ENCODE measurements at regions not wholly inside any gene's neighbourhood (a gene's known extent, or its start where the extent isn't known, plus 50 kb on each side); places are given as distances from the start of the nearest gene placed in this dataset.
A peak's percentile ranks its signal among the peaks of the same experiment; 100 is the strongest.
"Not testable (repeated sequence)": the region's sequence is repeated elsewhere in the genome, so short reads cannot be mapped to it uniquely, and the experiment has no call there.

GRCh38 chr4:186999686-187000085 lies 276.0 kb upstream of the FAT1 start:
- no peak for DNase-seq

DNA sequence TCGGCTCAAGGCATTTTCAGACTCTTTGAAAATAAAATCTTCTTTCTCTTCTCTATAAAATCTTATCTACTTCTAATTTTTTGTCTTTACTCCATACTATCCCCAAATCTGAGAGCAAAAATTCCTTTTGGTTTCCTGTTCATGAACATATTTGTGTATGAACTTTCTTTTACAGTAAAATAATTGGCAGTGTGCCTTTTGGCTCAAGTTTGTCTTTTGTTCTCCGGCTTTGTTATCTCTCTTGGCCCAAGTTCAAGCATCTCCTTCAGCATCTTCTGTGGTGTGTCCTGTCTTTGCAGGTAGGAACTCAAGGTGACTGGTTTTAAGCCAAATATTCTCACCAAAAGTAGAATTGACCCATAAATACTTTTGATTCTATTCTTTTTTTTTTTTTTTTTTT lies 276.6 kb upstream of the FAT1 start:
- DNase-seq, result no peak

DNA sequence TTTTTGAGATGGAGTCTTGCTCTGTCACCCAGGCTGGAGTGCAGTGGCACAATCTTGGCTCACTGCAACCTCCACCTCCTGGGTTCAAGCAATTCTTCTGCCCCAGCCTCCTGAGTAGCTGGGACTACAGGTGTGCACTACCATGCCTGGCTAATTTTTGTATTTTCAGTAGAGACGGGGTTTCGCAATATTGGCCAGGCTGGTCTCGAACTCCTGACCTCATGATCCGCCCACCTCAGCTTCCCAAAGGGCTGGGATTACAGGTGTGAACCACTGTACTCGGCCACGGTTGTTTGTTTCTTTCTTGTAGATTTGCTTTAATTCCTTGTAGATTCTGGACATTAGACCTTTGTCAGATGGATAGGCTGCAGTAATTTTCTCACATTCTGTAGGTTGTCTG lies 278.5 kb upstream of the FAT1 start:
- not testable (repeated sequence) for DNase-seq

DNA sequence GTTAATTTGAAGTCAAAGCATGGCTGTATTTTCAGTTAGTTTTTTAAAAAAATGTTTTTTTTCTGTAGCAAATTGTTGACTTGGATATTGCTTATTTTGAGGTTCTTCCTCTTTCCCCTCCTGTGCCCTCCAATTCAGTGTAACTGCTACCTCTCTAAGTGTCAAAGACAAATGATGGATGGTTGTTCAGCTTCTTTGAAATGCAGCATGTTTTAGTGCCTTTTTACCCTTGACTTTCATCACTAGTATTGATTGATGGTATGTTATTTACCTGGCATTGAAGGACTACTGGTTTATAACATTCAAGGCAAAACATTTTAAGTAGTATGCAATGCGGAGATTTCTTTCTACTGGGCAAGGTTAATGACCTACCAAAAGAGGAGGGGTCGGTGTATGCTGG lies 281.0 kb upstream of the FAT1 start:
- no peak for DNase-seq

GRCh38 chr4:187006189-187006618 lies 282.5 kb upstream of the FAT1 start:
- DNase-seq, result no peak

GRCh38 chr4:187010052-187010451 lies 286.4 kb upstream of the FAT1 start:
- no peak for DNase-seq

DNA sequence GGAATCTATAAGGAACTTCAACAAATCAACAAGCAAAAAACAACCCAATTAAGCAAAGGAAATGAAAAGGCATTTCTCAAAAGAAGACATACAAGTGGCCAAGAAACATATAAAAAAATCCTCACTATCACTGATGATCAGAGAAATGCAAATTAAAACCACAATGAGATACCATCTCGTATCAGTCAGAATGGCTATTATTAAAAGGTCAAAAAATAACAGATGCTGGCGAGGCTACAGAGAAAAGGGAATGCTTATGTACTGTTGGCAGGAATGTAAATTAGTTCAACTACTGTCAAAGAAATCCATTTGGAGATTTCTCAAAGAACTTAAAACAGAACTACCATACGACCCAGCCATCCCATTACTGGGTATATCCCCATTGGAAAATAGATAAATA lies 292.4 kb upstream of the FAT1 start:
- no peak for DNase-seq

DNA sequence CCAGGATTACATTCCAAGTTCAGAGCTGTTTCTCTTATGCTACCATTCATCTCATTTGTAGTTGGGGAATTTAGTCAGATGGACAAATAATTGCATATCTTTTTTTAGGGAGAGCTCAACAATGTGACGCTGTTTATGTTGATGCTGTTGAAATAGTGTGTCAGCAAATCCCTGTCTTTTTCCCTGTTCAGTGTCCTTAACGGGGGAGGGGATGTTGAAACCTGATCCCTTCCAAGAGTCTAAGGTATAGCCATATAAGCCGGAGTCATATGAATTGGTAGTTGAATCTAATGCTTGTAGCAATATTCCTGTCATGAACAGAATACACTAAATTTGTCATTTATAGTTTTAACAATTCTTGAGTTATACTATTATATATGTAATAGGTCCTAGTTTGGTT lies 293.5 kb upstream of the FAT1 start:
- DNase-seq, result peak; percentile 21

DNA sequence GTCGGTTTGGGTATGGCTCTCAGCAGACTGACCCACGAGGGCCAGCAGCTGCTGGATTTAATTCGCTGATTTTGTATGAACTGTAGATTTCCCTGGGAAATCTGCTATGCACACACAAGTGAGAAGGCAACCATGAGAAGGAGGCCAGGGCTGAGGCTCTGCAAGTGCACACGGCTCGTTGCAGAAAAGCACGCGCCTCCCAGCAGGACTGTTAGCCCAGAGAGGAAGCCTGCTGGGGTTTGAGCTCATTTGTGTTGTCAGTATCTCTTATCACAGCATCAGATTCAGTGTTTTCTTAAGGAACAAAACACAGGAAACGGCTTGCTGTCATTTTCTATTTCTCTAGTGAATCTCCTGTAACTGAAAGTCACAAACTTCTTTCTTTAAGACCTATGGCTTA lies 296.2 kb upstream of the FAT1 start:
- DNase-seq, result no peak

DNA sequence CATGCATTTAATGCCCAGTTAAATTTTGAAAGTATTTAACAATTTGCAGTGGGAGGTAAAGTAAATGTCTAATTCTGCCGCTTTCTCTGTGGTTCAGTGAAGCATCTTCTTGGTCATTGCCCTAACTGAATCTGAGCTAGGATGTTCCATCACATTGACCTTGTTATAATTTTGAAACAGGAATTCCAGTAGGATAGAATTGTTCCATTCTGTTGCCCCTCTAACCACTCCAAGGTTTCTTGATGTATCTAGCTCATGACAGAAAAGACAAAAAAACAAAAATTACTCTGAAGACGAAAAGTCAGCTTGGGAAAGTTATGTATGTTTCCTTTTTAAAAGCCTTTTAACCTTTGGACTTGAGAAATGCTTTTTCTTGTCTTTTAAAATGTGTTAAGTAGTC lies 297.0 kb upstream of the FAT1 start:
- DNase-seq, result no peak

- no peak for DNase-seq
Measured at GRCh38 chr4:187021436-187022205, 298.0 kb upstream of the FAT1 start.

DNA sequence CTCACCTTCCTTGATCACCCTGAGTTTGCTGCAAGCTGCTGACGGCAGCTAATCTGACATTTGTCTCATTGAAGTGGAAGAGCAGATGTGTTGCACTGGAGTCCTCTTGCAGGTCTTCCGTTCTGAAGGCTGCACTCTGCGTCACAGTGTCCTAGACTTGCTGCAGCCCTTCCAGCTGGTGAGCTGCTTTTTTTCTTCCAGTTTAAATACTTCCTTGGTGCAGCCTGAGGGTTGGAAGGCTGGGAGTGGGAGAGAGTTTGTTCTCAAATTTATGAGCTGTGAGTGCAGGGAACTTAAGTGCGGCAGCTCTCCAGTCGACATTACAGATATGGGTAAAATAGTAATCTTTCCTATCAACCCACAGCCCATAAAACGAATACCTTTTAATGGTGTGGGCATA lies 303.6 kb upstream of the FAT1 start:
- DNase-seq, result no peak

DNA sequence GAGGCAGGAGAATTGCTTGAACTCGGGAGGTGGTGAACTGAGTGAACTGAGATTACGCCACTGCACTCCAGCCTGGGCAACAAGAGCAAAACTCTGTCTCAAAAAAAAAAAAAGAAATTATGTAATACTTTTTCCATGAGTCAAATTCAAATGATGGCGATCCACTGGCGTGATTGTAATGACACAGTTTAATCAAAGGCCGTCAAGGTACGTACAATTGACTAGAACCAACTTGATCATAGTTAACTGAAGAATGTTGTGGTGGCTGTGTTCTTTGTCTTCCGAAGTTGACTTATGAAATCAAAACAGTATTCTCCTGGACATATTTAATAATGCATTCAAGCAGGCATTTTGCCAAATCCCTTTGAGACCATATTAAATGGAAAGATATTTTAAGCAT lies 318.6 kb upstream of the FAT1 start:
- DNase-seq, result no peak

- DNase-seq, result no peak
Measured at GRCh38 chr4:187046471-187046870, 322.8 kb upstream of the FAT1 start.

GRCh38 chr4:187059021-187059420 lies 335.4 kb upstream of the FAT1 start:
- no peak for DNase-seq

- no peak for DNase-seq
Measured at GRCh38 chr4:187059895-187060294, 336.2 kb upstream of the FAT1 start.

DNA sequence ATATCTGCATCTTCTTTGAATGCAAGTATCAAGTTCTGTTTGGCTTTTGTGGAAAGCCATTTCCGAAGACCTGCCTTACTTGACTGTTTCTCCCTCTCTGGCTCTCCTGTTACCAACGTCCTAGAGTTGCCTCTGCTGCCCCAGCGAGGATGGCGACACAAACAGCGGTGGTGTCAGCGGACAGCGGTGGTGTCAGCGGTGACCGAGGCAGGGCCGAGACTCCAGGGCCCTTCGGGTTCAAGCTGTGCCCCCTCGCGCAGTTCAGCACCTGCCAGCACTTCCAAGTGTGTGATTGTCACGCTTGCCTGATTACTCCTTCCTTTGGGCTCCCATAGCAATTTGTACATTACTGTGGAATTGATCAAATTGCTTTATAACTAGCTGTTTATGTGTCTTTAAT lies 336.9 kb upstream of the FAT1 start:
- DNase-seq, result no peak

- no peak for DNase-seq
Measured at GRCh38 chr4:187063251-187063650, 339.6 kb upstream of the FAT1 start.

GRCh38 chr4:187064033-187064432 lies 340.4 kb upstream of the FAT1 start:
- no peak for DNase-seq

GRCh38 chr4:187065396-187065795 lies 341.7 kb upstream of the FAT1 start:
- DNase-seq, result no peak

DNA sequence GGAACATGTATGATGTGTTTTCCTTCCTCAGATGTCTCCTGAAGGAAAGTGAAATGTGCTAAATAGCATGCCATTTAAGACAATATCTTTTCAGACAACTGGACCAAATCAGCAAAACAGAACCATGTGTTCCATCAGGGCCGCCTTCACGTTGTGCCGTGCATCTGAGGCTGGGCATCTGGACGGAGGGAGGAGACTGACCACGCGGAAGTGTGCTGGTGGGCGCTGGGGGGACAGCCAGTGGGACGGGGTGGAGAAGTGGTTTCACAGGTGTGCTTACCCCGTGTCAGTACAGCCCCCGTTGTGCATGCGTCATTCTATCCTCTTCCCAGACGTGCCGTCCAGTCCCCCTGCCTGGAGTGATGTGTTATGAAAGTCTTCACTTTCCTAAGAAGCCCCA lies 342.1 kb upstream of the FAT1 start:
- no peak for DNase-seq

GRCh38 chr4:187069398-187069797 lies 345.7 kb upstream of the FAT1 start:
- no peak for DNase-seq

GRCh38 chr4:187070158-187070557 lies 346.5 kb upstream of the FAT1 start:
- DNase-seq, result no peak

- no peak for DNase-seq
Measured at GRCh38 chr4:187070740-187071139, 347.1 kb upstream of the FAT1 start.

GRCh38 chr4:187071946-187072600 lies 348.4 kb upstream of the FAT1 start:
- no peak for DNase-seq

All from DMS153 (cell line).